HG02885 (cell line): ENCODE measurements at regions not wholly inside any gene's neighbourhood (a gene's known extent, or its start where the extent isn't known, plus 50 kb on each side); places are given as distances from the start of the nearest gene placed in this dataset.
"Not testable (repeated sequence)": the region's sequence is repeated elsewhere in the genome, so short reads cannot be mapped to it uniquely, and the experiment has no call there.

ENCODE experiments used
- ATAC-seq: cut with Tn5 transposase; IDR thresholded peaks from one replicate; pipeline ENCODE4 v1.9.1; 2021; ENCODE audit warnings: mild to moderate bottlenecking; ENCODE audit not compliant: unreplicated experiment, poor library complexity

GRCh38 chr5:38151878-38152277, 106.5 kb upstream of the EGFLAM start:
- no peak for ATAC-seq

- ATAC-seq, result no peak
Measured at GRCh38 chr5:38149815-38150195, 108.6 kb upstream of the EGFLAM start.

DNA sequence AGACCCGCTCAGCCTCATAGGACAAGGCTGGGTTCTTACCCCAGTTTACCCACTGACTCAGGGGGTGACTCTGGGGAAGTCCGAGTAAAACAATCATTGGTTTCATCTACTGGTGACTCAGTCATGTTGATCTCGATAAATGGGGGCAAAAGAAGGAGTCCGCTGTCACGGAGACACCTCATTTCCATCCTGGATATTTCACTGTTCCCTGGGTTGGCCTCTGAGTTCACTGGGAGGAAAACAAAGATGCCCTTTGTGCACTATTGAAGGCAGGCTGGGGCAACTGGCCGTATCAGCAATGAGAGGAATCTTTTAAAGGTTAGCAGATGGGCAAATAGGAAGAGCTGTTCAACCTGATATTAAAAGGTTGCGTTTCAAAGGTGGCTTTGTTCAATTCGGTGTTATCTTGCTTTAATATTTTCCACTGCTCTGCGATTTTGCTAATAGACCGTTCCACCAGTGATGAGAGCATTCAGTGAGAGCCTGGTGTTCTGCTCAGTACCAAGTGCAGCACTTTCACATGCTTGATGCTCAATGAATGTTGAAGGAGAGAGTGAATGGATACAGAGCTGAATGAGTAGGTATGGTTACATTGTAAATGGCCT, 110.2 kb upstream of the EGFLAM start:
- no peak for ATAC-seq

DNA sequence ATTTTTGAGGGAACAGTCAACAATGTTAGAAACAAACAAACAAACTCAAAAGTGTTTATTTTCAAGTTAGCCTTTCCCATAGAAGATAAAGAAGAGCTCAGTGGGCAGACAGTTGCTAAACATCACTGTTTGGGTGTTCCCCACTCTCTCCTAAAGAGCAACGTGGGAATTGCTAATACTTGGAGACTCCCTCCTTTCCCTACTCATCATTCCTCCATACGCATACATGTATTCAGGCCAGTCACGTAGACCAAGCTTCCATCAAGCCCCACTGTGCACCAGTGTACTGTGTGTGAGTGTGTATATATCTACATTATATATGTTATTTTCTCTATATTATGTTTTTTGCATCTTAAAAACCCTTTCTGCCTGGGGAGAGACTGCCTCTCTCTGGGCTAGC, 115.0 kb upstream of the EGFLAM start:
- ATAC-seq, result no peak

DNA sequence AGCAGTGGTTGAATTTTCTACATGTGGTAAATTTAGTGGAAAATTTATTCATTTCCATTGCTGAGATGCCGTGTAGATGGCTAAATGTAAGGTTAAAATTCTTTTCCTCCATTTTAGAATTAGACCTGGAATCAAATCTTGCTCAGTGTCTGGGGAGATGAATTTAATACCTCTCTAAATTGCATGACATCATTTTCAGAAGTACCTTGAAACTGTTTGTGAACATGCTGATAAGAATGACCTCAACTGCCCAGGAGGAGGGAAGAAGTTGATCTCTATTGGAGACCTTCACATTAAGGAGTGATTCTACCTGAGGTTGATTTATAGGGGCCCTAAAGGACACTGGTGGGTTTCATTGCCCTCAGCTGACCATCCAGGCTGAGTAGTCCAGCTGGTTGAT, 116.7 kb upstream of the EGFLAM start:
- no peak for ATAC-seq

GRCh38 chr5:38138574-38138973, 119.8 kb upstream of the EGFLAM start:
- ATAC-seq, result no peak

DNA sequence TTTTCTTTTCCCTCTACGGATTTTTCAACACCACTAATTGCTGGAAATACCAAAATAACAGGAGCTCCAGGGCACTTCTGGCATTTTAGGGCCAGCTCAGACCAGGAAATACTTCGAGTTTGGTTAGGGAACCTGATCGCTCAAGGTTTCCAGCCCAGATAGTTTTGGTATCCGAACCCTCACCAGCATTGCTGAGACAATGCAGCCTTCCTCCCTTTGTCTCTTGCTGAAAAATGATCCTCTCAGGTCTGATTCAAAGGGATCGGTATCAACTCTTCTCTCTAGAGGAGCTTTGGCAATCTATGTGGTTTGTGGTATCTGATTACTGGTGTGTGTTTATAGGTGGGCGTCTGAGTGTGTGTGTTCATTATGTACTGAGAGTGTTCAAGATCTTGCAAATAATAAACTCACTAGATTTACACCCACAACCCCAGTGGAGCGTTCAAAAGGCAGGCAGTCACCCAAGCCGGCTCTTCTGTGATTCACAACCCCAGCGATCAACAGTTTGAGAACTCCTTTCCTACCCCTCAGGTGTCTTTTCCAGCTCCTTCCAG, 122.8 kb upstream of the EGFLAM start:
- ATAC-seq, result no peak

DNA sequence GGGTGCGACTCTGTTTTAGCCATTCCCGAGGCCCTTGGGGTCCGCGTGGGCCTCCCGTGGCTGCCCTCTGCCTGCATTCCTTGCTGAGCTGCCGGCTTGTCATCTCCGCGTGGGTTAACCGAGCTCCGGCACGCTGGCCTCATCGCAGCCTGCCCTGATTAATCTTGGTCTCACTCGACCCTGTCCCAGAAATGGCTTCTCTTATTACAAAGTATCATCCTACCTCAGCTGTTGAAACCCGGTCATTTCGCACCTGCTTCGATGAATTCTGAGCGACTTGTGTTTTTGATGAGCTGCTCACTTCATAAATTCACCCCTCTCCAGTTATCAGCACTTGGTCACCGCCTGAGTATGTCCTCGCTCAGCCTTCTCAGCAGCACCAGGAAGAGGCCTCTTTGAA, 123.5 kb upstream of the EGFLAM start:
- no peak for ATAC-seq

- not testable (repeated sequence) for ATAC-seq
Measured at GRCh38 chr5:38134294-38134693, 124.1 kb upstream of the EGFLAM start.

DNA sequence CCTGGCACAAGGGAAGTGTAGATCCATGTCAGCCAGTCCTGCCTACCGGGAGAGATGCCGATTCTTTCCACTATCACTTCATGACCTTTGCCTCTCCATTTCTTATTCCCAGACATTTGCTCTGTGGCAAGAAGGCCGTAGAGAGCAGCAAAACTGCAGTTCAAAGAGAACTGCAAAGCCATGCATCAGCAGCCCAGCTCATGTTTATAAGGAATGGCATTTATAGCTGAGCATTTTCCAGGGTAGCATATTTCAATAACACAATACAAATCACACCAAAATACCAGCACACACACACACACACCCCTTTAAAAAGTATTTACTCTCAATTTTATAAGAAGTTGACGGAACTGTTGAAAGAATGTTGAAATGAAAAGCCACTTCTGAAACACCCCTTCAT, 126.7 kb upstream of the EGFLAM start:
- no peak for ATAC-seq

DNA sequence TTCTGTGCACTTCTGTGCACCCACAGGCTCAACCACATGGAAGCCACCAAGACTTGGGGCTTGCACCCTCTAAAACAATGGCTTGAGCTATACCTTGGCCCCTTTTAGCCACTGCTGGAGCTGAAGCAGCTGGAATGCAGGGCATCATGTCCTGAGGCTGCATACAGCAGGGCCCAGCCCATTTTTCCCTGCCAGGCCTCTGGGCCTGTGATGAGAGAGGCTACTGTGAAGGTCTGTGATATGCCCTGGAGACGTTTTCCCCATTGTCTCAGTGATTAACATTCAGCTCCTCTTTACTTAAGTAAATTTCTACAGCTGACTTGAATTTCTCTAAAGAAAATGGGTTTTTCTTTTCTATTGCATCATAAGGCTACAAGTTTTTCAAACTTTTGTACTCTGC, 134.0 kb upstream of the EGFLAM start:
- ATAC-seq, result no peak

- no peak for ATAC-seq
Measured at GRCh38 chr5:38121420-38121819, 136.9 kb upstream of the EGFLAM start.

GRCh38 chr5:38119836-38120235, 138.5 kb upstream of the EGFLAM start:
- no peak for ATAC-seq

DNA sequence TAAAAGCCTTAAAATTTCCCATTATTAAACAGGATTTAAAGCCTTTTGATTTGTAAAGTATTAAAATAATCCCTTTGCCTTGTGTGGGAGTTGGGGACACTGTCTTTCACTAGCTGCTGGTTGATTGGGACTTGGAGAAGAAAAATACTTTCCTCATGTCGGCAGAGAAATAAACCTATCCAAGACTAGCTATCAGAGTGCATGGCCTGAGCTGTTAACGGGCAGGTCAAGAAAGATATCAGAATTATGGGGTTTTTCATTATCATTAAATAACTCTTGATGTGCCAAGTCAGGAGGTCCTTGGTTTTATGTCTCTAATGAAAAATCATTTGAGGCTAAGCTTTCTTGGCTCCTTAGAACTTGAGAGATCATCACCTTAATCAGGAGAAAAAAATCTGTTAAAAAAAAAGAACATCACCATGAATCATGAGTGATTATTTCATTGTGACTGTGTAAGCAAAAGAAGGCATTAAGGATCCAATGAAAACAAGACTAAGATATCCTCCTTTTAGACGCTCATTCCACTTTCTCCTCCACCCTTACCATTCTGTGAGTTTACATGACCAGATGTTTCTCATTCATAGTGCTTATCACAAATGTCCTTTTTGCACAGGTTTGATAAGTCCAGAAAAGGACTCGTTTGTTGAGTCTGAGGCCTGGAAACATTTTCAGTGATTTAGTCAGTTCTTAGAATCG, 140.4 kb upstream of the EGFLAM start:
- no peak for ATAC-seq

GRCh38 chr5:38115318-38115827, 143.0 kb upstream of the EGFLAM start:
- no peak for ATAC-seq

DNA sequence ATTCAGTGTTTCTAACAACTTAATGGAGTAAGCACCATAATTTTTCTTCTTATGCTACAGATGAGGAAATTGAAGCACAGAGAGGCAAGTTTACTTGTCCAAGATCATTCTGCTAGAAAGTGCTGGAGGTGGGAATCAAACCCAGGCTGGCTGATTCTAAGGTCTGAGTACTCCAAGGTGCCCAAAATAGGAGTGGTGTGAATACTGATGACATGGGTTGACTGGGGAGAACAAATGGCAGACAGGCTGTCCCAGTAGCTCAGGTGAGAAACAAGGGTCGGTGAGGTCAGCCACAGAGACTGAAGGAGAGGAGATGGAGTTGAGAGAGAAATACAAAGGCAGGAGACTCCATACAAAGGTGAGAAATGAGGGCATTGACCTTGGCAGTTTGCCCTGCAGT, 144.5 kb upstream of the EGFLAM start:
- no peak for ATAC-seq

- ATAC-seq, result no peak
Measured at GRCh38 chr5:38113456-38113855, 144.9 kb upstream of the EGFLAM start.

DNA sequence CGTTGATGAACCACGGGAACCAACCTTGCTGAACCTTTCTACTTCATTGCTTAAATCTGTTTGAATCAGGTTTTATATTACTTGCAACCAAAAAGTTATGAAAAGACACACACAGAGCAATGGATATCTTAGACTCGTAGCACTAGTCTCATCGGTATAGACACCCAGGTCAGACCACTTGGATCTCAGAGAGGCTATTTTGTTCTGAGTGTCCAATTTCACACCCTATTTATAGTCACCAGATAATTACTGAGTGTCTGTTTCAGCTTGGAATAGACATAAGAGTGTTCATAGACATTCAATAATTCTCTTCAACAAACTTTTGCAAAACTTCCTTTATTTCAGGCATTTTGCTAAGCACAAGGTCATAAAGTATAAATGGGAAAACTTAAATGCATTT, 145.4 kb upstream of the EGFLAM start:
- no peak for ATAC-seq

DNA sequence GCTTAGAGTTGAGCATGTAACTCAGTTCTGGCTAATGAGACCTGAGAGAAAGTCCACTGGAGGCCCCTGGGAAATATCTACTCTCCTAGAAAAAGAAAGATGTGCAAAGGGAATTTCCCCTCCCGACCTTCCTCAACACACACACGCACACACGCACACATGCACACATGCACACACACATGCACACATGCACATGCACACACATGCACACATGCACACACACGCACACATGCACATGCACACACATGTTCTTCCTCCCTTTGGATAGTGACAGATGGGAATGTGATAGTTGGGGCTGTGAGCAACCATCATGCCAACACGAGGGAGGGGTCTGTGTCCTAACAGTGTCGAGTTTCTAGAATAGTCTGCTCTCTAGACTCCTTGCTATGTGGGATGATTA, 148.2 kb upstream of the EGFLAM start:
- ATAC-seq, result no peak

GRCh38 chr5:38107096-38107495, 151.3 kb upstream of the EGFLAM start:
- no peak for ATAC-seq

- no peak for ATAC-seq
Measured at GRCh38 chr5:38105801-38106200, 152.6 kb upstream of the EGFLAM start.

DNA sequence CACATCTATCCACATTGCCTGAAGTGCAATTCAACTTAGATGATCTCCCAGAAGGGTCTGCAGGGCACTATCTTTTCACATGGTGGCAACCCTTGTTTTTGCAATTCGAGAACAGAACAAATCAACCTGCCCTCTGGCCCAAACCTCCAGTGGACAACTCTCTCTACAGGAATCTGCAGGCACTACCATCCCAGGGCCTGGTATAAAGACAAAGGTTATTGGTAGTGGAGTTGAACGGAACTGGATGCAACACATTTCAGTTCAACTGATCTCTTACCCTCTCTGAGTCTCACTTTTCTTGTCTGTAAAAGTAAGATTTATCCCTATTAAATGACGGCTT, 153.2 kb upstream of the EGFLAM start:
- ATAC-seq, result no peak
